Osteoblast (primary cell): ENCODE measurements at regions not wholly inside any gene's neighbourhood (a gene's known extent, or its start where the extent isn't known, plus 50 kb on each side); places are given as distances from the start of the nearest gene placed in this dataset.

ENCODE experiments used
- DNase-seq: peaks from one replicate; pipeline ENCODE4 v3.0.0; 2011; ENCODE audit warnings: low spot score, mixed read lengths; ENCODE audit not compliant: insufficient read length; ENCODE audit errors: missing footprints
- H2AFZ ChIP-seq: 2 replicates; pipeline ENCODE4 v1.6.0; 2011; ENCODE audit warnings: mild to moderate bottlenecking, low read length
- H3K27ac ChIP-seq: 2 replicates; pipeline ENCODE4 v1.5.1; 2011; ENCODE audit warnings: mild to moderate bottlenecking, low read depth, low read length, moderate library complexity
- H3K27me3 ChIP-seq: 2 replicates; pipeline ENCODE4 v1.6.0; 2012; ENCODE audit warnings: mild to moderate bottlenecking, control low read depth, inconsistent platforms, low read length, moderate library complexity; ENCODE audit not compliant: insufficient read depth
- H3K36me3 ChIP-seq: 2 replicates; pipeline ENCODE4 v1.5.1; 2011; ENCODE audit warnings: mild to moderate bottlenecking, low read length, control low read depth, moderate library complexity; ENCODE audit not compliant: insufficient read depth
- H3K4me1 ChIP-seq: 2 replicates; pipeline ENCODE4 v1.5.1; 2011; ENCODE audit warnings: mild to moderate bottlenecking, low read length, control low read depth, moderate library complexity; ENCODE audit not compliant: insufficient read depth
- H3K4me2 ChIP-seq: 2 replicates; pipeline ENCODE4 v1.6.0; 2011; ENCODE audit warnings: mild to moderate bottlenecking, low read length; ENCODE audit not compliant: insufficient read depth
- H3K4me3 ChIP-seq: fragments of 200-600 bp; sonication (generic); 3 replicates; pipeline ENCODE4 v1.5.1; 2012; ENCODE audit warnings: mild to moderate bottlenecking, low read length, inconsistent platforms; ENCODE audit not compliant: insufficient read depth
- H3K79me2 ChIP-seq: 2 replicates; pipeline ENCODE4 v1.6.0; 2012; ENCODE audit warnings: mild to moderate bottlenecking, low read length, control low read depth, inconsistent platforms; ENCODE audit not compliant: insufficient read depth
- H3K9me3 ChIP-seq: 2 replicates; pipeline ENCODE4 v1.5.1; 2011; ENCODE audit warnings: low read depth, low read length, control low read depth
- H4K20me1 ChIP-seq: 2 replicates; pipeline ENCODE4 v1.6.0; 2012; ENCODE audit warnings: mild to moderate bottlenecking, low read length, control low read depth; ENCODE audit not compliant: insufficient read depth
- CTCF ChIP-seq: IDR thresholded peaks from 2 replicates; pipeline ENCODE4 v1.5.1; 2011; ENCODE audit warnings: mild to moderate bottlenecking, low read depth, low read length, moderate library complexity; ENCODE audit errors: extremely low read depth

GRCh38 chr12:85657836-85658630 lies 178.2 kb downstream of the RASSF9 start:
- no peak overlapping the region for H3K4me3 ChIP-seq
- no peak overlapping the region for H3K4me2 ChIP-seq
- H3K27ac ChIP-seq = no peak overlapping the region
- no peaks in the 10 kb centered on the region for H3K79me2 ChIP-seq
- no peaks in the 10 kb centered on the region for H3K36me3 ChIP-seq
- H4K20me1 ChIP-seq = no peaks in the 10 kb centered on the region
- H3K4me1 ChIP-seq = no peaks in the 10 kb centered on the region
- H3K9me3 ChIP-seq = no peaks in the 10 kb centered on the region
- H2AFZ ChIP-seq = no peak overlapping the region
- DNase-seq = no peak
- no peak for TF ChIP-seq CTCF
- H3K27me3 ChIP-seq = no peaks in the 10 kb centered on the region

- no peaks in the 10 kb centered on the region for H3K27me3 ChIP-seq
- no peak overlapping the region for H3K27ac ChIP-seq
- H3K4me3 ChIP-seq = no peak overlapping the region
- H2AFZ ChIP-seq = no peak overlapping the region
- no peak for TF ChIP-seq CTCF
- H3K9me3 ChIP-seq = no peaks in the 10 kb centered on the region
- DNase-seq = no peak
- H3K4me2 ChIP-seq = no peak overlapping the region
- no peaks in the 10 kb centered on the region for H3K36me3 ChIP-seq
- no peaks in the 10 kb centered on the region for H3K79me2 ChIP-seq
- H4K20me1 ChIP-seq = no peaks in the 10 kb centered on the region
- H3K4me1 ChIP-seq = no peaks in the 10 kb centered on the region
Observed at GRCh38 chr12:85659754-85660530, 176.3 kb downstream of the RASSF9 start.

- Histone ChIP-seq H3K4me2 (no peak overlapping the region), H3K27me3 (no peaks in the 10 kb centered on the region), H3K79me2 (no peaks in the 10 kb centered on the region), H2AFZ (no peak overlapping the region), H3K4me1 (no peaks in the 10 kb centered on the region), H3K27ac (no peak overlapping the region), H3K36me3 (no peaks in the 10 kb centered on the region), H3K4me3 (no peak overlapping the region), H3K9me3 (no peaks in the 10 kb centered on the region), H4K20me1 (no peaks in the 10 kb centered on the region)
- TF ChIP-seq CTCF = no peak
- DNase-seq = no peak
Observed at GRCh38 chr12:85661461-85662206, 174.6 kb downstream of the RASSF9 start.
